RCC 7860 (cell line): ENCODE measurements at regions not wholly inside any gene's neighbourhood (a gene's known extent, or its start where the extent isn't known, plus 50 kb on each side); places are given as distances from the start of the nearest gene placed in this dataset.

ENCODE experiments used
- DNase-seq: peaks from one replicate; pipeline ENCODE4 v3.0.0-alpha.2; 2015; ENCODE audit warnings: low spot score
- FAIRE-seq: peaks from 2 replicates; lab custom pipeline; 2012; peaks lifted over from hg19 to GRCh38; lab: Jason Lieb, UNC

DNA sequence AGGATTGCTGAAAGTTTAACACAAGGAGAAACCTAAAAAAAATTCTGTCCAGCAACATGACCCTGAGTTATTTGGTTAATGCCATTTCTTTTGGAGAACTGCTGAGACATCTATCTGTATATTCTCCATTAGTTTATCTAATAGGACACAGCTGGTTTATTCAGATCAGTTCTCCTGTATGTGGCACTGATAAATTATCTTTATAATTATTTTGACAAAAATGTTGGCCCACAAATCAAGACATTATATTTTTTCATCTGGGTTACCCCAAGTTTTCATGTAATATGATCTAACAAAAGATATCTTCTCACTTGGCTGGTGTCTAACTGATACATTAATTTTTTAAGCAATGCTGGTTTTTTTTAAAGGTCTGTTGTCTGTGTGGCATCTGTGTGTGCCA is 231.4 kb downstream of the KLF12 start:
- FAIRE-seq (no peak), DNase-seq (no peak)

DNA sequence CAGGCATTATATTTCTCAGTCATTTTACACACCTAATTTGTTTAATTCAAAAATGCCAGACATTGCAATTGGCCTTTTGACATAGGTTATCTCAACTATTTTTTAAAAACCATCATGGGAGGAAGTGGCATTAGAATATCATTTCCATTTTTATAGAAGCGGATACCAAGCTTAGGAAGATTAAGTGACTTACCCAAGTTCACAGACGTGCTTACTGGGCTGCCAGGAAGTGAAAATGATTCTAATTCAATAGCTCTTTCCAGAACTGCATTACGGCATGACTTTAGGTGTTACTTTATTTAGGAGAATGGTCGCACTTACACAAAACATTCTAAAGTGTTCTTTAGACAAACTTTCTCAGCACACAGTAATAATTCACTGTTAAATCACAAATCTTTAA is 231.9 kb downstream of the KLF12 start:
- DNase-seq (no peak), FAIRE-seq (no peak)

DNA sequence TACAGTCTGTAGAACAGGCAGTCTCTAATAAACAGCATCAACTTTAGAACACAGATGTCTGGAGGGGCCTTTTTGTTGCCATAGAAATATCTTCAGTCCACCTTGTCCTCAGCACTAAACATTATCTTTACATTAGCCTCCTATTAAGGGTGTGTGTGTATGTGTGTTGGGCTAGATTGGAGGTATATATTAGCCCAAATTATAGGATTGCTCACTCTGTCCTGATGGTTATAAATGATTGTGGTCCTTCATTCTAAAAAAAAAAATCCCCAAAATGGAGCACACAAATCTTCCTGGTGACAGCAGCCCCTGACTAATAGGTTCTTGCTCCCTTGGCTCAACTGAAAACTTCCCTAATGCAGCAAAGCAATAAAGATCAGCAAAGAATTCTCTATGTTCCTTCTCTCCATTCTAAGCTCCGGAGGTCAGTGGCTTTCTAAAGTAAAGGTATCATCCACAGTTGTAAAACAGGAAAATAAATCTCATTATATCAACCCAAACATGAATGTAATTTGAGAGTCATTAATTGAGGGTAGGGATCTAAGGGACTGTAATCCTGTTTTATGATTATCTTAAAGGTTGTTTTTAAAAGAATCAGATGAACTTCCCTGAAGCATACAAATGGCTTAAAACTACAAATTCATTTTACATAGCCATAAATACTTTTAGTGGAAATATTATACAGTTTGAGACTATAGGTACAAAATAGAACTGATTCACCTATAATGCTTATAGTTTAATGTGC is 232.7 kb downstream of the KLF12 start:
- FAIRE-seq (no peak), DNase-seq (no peak)

DNA sequence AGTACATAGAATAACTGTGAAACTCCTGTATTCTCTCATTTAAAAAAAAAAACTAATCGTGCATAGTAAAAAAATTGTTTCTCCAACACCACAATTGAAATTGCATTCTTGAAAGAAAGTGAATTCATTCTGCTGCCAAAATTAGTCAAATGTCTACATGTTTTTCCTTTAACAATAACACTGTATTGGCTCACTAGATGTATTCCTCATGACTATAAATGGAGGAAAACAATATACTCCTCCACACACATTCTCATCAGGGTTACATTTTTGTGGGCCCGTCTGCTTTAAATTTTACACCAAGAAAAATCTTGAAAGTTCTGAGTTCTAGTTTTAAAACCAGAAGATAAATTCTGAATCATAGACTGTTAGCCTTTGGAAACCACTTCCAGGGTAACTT is 233.6 kb downstream of the KLF12 start:
- FAIRE-seq (no peak), DNase-seq (no peak)

DNA sequence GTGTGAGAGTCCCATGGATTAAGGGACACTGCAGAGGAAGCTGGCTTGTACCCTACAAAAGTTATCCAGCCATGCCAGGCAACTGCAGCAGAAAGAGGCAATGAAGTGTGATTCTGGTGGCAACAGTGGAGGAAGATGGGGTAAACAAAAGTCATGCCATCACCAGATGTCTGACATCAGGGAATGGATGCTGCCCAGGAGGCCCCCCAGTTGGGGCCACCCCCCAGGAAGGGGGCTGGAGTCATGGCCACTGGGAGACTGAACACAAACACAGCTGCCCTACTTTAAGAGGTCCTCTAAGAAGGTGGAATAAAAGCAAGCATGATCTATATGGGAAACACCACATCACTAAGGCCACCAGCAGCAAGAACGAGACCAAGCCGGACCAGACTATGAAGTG is 235.3 kb downstream of the KLF12 start:
- no peak for FAIRE-seq
- no peak for DNase-seq

DNA sequence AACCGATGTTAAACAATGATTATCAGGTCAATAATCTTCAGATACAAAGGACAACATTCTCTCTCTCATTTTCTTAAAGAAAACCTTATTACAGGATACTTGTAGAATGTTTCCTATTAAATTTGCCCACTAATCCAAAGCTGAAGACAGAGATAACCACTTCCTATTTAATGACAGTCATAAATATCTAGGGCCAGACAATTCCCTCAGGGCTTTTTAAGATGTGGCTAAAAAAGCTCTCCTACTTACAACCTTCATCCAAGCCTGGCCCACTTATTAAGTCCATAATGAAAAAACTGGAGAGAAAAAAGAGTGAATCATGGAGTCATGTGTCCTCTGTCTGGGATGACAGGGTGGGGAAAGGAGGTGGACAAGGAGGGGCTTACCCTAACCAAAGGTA is 235.9 kb downstream of the KLF12 start:
- DNase-seq, result no peak
- no peak for FAIRE-seq

DNA sequence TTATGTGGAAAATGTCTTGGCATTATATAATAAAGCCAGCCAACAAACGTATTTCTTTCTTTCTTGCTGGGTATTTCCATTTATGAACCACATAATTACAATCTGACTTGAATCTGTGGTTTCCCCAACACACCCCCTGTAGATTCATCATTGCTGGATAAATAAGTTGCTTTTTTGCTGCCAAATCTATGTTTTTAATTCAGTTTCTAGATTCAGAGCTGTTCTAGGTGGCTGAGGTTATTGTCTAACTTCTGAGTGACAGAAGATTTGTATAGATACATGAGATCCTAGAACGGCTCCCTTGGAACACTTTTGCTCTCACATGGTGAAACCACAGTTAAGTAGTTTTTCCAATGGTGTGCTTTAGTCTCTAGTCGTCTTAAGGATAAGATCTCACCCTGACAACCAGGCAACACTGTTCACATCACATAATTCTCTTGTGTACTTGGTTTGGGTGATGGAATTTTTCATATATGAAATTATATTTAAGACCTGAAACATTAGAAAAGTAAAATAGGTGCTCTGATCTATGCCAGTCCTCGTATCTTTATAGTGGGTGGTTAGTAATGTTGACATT is 239.1 kb downstream of the KLF12 start:
- DNase-seq (no peak), FAIRE-seq (no peak)

DNA sequence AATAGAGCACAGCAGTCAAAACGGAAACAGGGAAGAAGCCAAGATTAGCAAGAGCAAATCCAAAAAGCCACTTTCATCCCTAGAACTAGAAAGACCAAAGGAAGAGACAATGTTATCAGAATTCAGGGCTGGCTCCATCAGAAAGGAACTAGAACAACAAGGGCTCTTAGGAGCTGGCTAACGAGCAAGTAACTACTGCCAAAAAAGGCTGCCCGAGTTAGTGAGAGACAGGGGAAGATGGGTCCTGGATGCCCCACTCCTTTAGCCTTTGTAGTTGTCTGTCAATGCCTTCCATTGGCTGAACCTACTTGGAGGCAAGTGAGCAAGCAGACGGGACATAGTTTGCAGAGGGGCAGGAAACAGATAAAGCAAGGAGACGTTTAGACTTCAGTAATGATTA is 240.4 kb downstream of the KLF12 start:
- FAIRE-seq (no peak), DNase-seq (no peak)

DNA sequence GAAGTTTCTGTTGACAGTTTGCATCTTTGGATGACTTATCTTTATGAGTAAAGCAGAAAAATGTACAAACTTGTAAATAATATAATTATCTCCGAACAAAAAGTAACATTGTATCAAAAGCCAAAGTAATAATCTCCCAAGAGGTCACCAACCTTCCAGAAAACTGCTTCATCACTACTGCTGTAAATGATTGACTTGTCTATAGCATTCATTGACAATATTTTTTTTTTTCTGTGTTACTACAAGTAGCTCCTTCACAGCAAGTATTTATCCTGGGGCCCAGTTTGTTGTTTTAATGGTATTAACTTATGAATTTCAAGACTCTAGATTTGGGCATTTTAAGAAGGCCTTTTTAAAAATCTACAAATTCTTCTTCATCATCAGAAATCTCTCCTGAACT is 242.4 kb downstream of the KLF12 start:
- DNase-seq (no peak), FAIRE-seq (peak; percentile 37)

DNA sequence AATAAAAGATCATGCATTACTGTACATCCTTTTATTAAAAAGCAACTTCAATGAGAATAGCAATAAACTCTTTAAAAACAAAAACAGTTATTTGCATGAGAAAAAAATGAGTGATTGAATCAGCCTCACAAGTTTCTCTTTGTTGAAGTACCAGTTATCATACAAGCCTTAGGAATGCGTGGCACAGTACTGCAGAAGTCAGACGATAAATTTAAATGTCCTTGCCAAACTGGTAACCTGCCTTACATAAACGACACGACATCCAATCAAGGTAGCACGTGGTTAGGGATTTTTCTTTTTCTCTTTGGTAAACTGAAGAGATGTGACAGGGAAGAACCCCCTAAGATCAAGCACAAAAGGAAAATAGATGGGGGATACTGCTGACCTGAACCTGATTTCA is 251.0 kb downstream of the KLF12 start:
- FAIRE-seq (no peak), DNase-seq (no peak)

DNA sequence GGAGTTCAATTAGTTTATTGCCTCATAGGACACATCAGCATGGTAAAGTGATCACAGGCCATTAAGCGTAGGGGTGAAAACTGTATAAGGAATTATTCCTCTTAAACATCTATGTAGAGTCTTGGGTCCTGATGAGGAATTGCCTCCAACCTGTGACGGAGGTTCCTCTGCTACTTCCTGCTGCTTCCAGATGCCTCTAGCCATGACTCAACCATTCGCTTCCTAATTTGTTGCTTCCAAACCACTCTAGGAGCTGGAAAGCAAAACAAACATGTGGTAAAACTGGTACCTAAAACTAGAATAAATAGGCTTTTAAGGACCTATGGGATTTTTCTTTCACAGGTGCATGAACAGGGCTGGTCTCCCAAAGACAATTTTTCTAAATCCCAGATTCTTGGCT is 253.8 kb downstream of the KLF12 start:
- FAIRE-seq (no peak), DNase-seq (no peak)

DNA sequence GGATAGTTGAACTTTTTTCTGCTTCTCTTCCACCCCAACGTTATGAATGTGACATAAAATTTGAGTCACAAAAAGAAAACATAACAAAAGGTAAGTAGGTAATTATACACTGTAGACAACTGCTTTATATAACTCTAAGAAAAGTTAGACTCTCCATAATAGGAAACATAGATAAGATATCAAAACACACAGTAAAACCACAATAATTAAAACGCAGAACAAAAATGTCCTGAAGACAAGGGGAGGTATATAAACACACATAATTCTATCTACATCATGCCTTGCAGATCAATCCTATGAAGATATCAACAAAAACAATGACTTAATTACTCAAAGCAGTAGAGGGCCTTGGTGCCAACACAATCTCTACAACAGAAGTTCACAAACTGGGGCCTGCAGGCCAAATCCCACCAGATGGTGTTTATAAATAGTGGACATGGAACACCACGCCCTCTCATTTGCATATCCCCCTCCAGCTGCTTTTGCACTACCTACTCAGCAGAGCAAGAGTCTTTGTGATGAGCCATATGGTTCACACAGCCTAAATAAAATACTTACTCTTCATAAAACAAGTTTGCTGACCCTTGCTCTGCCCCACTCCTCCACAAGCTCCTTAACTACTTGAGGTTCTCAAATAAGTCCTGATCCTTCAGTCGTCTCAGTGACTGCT is 254.7 kb downstream of the KLF12 start:
- DNase-seq (no peak), FAIRE-seq (no peak)

DNA sequence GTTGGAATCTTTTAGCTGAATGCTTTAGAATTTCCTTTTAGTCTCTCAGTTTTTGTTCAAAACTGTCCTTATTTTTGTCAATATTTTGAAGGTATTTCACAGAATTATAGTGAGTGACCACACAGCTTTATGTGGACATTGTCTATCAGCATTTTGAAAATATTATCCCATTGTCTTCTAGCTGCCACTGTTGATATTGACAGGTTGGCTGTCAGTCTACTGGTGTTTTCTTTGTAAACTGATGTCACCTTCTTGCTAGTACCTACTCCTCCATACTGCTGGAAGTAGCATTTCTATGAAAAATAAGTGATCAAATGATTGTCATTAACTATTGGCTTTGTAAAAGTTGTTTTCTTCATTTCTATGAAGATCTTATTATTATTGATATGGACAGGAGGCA is 256.8 kb downstream of the KLF12 start:
- FAIRE-seq (no peak), DNase-seq (no peak)

DNA sequence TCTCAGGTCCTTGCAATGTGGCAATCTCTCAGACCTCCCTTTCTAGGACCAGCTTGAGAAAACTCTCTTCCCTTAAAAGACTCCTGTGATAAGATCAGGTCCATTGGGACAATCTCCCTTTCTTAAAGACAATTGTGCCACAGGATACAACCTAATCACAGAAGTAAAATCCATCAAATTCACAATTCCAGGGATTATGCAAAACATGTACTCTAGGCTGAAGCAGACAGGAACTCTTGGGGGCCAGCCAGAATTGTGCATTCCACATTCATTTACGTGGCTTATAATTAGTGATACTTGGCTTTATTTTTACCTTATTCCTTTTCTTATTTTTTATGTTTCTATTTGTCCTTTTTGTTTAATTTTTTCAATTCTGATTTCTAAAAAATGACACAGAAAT is 257.9 kb downstream of the KLF12 start:
- FAIRE-seq (no peak), DNase-seq (no peak)

DNA sequence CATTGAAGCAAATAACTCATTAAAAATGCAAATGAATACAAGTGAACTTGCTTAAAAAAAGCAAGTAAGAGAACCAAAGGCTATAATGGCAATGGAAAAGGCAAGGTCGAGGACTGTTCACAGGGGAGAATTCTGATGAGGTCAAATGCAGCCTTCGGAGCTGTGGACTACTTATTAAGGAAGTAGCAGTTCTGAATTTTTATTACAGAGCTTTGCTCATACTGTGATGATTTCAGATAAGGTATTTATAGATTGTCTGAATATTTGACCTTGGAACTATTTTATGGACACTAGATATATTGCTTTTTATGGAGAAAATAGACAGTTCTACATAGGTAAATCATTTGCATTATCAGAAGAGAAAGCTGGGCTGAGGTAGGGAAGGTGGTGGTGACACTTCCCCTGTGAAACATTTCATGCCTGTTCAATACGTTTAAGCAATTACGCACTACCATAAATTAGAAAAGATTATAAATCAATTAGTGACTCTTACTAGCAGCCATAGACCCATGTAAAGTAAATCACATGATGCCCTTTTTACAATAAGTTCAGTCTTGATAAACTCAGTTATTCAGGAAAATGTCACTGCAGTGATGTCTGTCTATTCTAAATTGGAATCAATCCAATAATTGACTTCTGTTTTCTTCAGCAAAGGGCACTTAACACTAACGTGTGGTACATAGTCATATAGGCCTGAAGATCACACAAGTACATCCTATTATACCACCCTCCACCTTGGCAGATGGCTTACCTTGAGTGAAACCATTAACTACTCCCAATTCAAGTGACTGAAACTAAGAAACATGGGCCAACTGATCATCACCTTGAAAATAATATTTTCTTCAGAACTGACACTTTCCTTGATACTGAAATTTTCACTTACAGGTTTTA is 260.0 kb downstream of the KLF12 start:
- FAIRE-seq (no peak), DNase-seq (no peak)

DNA sequence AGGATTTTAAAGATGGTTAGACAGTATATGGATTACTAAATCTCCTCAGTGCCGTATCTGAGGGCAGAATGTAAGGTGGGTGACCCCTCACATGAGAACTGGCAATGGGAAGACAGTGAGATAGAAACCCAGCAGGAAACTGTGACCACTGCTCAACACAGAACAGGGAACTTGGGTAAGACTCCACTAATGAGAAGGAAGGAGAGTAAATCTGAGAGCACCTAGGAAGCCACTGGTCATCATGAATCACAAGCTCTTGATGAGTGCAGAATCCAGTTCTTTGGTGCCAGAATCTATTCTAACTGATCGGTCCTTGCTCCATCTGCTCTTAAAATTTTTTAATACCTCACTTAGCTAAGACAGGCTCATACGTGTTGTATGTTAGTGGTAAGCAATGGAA is 261.8 kb downstream of the KLF12 start:
- FAIRE-seq (no peak), DNase-seq (no peak)

DNA sequence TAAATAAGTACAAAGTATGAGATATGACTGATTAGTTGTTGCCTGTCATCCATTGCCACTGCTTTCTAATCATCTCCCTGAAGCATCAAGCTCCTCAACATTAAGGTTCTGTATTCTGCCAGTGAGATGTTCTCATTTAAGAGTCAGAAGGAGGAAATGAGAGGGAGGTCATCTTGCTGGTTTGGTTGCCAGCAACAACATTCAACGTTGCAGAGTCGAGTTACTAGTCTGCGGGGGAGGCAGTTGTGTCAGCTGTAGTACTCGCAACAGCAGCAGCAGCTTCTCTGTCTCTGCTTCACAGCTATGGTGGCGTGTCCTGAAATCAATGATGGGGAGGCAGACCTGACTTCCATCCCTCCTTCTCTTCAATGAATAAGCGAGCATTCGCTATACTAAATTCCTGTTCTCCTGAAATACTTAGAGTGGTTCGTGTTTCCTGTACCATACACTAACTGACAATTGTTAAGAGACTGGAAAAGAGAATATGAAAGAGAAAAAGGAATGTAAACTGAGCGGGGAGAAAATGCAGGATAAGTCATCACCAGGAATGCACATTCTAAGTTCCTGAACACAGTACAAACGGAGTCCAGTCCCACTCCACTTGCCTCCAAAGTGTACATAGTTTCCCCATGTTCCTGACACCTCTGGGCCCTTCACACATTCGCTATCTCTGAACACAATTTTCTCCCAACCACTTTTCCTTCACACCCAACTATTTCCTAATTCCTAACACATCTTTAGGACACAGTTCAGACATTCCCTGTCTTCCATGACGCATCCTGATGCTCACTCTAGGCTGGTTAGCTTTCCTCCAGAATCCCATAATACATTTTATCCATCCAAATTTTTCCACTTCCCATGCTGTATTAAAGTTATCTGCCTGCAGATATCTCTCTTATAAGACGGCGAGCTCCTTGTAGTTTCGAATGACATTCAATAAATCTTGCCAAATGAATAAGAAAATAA is 263.0 kb downstream of the KLF12 start:
- no peak for DNase-seq
- FAIRE-seq, result no peak

DNA sequence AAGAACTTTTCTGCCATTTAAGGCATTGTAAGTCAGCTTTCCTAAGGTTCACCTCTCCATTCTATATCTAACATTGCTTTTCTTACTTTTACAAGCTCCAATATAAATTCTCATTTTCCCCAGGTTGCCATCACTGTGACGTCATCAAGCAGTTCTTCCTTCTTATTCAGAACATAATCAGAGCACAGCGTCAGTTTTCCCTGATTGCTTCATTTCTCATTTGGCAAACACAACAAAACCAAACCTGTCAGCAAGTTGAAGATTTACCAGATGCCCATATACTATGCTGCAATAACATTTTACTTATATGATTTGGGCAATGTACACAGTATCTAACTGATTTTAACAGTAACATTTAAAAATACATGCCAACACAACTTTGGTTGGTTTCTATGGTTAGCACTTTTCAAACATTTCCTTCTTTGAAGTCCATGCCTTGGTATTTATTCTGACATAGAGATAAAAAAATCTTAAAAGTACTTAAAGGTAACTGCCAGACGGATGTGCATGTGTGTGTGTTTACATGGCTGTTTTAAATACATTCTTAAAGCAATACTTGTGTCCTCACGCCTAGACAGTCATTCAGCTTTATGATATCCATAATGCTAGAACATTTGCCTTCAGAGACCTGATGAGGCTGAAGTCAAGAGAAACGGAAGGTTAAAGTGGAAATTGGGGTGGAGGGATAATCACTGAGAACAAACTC is 264.0 kb downstream of the KLF12 start:
- no peak for FAIRE-seq

DNA sequence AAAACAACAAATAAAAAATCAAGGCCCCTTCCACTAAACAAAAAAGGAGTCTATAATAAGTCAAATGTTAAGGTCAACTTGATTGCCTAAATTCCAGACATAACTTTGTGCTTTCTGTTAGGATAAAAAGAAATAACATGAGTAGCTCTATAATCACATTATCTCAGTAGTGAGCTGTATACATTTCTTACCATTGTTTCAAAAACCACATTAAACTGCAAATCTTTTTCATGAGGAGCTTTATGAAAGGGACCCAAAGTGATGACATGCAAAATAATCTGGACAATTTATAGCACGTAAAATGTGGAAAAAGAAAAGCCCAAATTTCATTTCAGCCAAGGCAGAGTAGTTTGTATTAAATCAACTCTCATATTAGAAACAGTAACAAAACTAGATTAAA is 269.2 kb downstream of the KLF12 start:
- FAIRE-seq (no peak), DNase-seq (no peak)

More for the DNA sequence above, 264.0 kb downstream of the KLF12 start:
- no peak for DNase-seq

DNA sequence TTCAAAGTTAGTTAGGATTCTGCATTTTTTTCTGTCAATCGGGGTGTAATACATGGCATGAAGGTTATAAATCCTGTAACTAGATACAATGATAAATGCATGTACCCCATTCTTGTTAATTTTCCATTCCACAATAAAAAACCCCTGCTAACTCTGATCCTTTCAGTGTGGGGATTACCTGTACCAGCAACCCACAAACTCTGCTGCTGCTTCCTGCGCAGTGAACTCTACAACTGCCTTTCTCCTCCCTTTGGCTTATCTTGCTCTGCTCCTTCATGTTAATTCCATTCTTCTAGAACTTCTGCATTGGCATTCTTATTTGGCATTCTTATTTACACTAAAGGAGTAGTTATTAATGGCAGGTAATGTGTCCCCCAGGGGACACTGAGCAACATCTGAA is 273.1 kb downstream of the KLF12 start:
- DNase-seq, result no peak
- no peak for FAIRE-seq
